Cardiac muscle cell (in vitro differentiated cells and primary cell): ENCODE measurements at regions not wholly inside any gene's neighbourhood (a gene's known extent, or its start where the extent isn't known, plus 50 kb on each side); places are given as distances from the start of the nearest gene placed in this dataset.

Experiments used
- DNase-seq, 2 donors: peaks; one replicate each; pipeline versions ENCODE4 v3.0.0 to v3.0.0-alpha.2; 2010 to 2017; ENCODE audit warnings: low read depth in 1 of 2, low spot score in 1 of 2
- H3K27ac ChIP-seq: fragments of 200-600 bp; sonication (generic); 2 replicates; pipeline ENCODE4 v1.5.1; 2016
- H3K27me3 ChIP-seq: fragments of 200-600 bp; sonication (generic); 2 replicates; pipeline ENCODE4 v1.6.0; 2016; ENCODE audit warnings: control low read depth
- H3K36me3 ChIP-seq: fragments of 200-600 bp; sonication (generic); 2 replicates; pipeline ENCODE4 v1.5.1; 2016; ENCODE audit warnings: control low read depth
- H3K4me1 ChIP-seq: fragments of 200-600 bp; sonication (generic); 2 replicates; pipeline ENCODE4 v1.8.1; 2017; ENCODE audit warnings: low read depth, mild to moderate bottlenecking, mixed run types
- H3K4me3 ChIP-seq: fragments of 200-600 bp; sonication (generic); 2 replicates; pipeline ENCODE4 v1.5.1; 2016; ENCODE audit warnings: mild to moderate bottlenecking
- H3K9me3 ChIP-seq: fragments of 200-600 bp; sonication (generic); 2 replicates; pipeline ENCODE4 v1.5.1; 2017; ENCODE audit warnings: low read depth, mild to moderate bottlenecking, control low read depth
- CTCF ChIP-seq: IDR thresholded peaks from 2 replicates; pipeline ENCODE4 v1.5.1; 2012; ENCODE audit warnings: low read depth, mild to moderate bottlenecking, low read length

GRCh38 chrX:8939322-8939721, 94.6 kb downstream of the FAM9B start:
- Histone ChIP-seq H3K27me3 (no peaks in the 10 kb centered on the region), H3K36me3 (no peaks in the 10 kb centered on the region), H3K4me3 (no peak overlapping the region), H3K4me1 (no peaks in the 10 kb centered on the region), H3K9me3 (no peaks in the 10 kb centered on the region), H3K27ac (no peak overlapping the region)
- TF ChIP-seq CTCF, result no peak
- DNase-seq, result no peak

GRCh38 chrX:8927701-8928100, 106.2 kb downstream of the FAM9B start:
- no peak for DNase-seq
- no peaks in the 10 kb centered on the region for H3K4me1 ChIP-seq
- no peak overlapping the region for H3K4me3 ChIP-seq
- TF ChIP-seq CTCF, result no peak
- H3K9me3 ChIP-seq, result no peaks in the 10 kb centered on the region
- H3K27ac ChIP-seq, result no peak overlapping the region
- no peaks in the 10 kb centered on the region for H3K27me3 ChIP-seq
- H3K36me3 ChIP-seq, result no peaks in the 10 kb centered on the region

DNA sequence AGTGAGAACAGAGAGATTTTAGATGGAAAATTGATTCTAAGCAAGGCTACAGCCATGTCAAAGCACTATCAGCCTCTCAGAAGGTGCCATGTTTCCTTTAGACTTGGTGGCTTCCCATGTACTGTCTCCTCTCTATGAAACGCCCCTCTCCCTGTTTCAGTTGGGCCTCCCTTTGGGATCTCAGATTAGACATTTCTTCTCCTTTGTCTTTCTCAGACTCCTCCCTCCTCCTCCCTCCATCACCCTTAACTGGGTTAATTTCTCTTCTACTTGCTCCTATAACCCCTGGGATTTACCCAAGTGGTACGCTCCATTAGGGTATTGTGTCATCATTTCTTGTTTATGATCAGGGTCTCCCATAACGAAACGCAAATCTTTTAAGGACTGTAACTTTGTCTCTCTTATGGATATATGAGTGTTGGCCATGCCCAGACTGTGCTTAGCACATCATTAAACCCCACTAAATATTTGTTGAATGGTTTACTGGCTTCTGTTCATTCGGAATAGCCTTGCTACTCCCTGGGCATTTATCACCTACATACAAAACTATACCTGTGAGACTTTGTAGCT, 106.8 kb downstream of the FAM9B start:
- TF ChIP-seq CTCF, result no peak

GRCh38 chrX:8921615-8922014, 112.3 kb downstream of the FAM9B start:
- no peak for TF ChIP-seq CTCF
- Histone ChIP-seq H3K4me3 (no peak overlapping the region), H3K4me1 (no peaks in the 10 kb centered on the region), H3K9me3 (no peaks in the 10 kb centered on the region), H3K27me3 (no peaks in the 10 kb centered on the region), H3K36me3 (no peaks in the 10 kb centered on the region), H3K27ac (no peak overlapping the region)
- DNase-seq, result no peak

More for the DNA sequence above, 106.8 kb downstream of the FAM9B start:
- no peaks in the 10 kb centered on the region for H3K36me3 ChIP-seq
- H3K27ac ChIP-seq, result no peak overlapping the region
- H3K27me3 ChIP-seq, result no peaks in the 10 kb centered on the region
- no peak overlapping the region for H3K4me3 ChIP-seq
- H3K4me1 ChIP-seq, result no peaks in the 10 kb centered on the region
- no peak for DNase-seq
- no peaks in the 10 kb centered on the region for H3K9me3 ChIP-seq

DNA sequence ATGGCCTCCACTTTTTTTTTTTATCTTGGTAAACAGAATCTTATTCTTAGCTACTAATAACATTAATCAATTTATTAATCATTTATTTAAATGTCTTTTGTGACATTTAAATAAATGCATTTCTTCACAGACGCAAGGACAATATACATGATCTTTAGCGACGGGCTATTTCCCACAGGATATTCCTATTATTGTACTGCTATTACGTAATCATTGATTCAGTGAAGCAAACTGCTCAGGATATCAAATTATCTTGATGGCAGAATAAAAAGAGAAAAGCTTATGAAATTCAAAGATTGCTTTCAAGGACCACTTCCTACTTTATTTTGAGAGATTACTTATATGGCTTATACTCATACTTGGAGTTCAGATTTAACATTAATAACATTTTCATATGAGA, 114.1 kb downstream of the FAM9B start:
- Histone ChIP-seq H3K4me1 (no peaks in the 10 kb centered on the region), H3K36me3 (no peaks in the 10 kb centered on the region)
- TF ChIP-seq CTCF, result no peak

DNA sequence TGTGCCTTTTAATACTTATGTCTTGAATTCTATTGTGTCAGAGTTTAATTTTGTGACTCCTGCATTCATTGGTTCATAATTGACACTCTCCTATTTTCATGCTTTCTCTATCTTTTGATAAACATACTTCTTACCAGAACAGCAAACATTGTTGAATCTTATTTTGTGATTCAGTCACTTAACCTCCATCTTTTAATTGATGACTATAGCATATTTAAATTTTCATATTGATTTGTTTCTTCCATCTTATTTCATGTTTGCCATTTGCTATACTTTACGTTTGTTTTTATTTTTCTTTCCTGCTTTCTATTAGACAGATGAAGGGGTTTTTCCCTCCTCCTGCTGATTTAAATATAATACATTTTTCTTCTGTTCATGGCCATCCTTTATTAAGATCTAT, 115.5 kb upstream of the FAM9A start:
- H3K9me3 ChIP-seq, result no peaks in the 10 kb centered on the region
- DNase-seq, result no peak
- no peak overlapping the region for H3K4me3 ChIP-seq
- no peak overlapping the region for H3K27ac ChIP-seq
- H3K36me3 ChIP-seq, result no peaks in the 10 kb centered on the region
- TF ChIP-seq CTCF, result no peak
- peaks cover 7% of the 10 kb centered on the region for H3K27me3 ChIP-seq
- no peaks in the 10 kb centered on the region for H3K4me1 ChIP-seq

More for the DNA sequence above, 114.1 kb downstream of the FAM9B start:
- Histone ChIP-seq H3K4me3 (no peak overlapping the region), H3K27me3 (peaks cover under 1% of the 10 kb centered on the region), H3K27ac (no peak overlapping the region), H3K9me3 (no peaks in the 10 kb centered on the region)
- no peak for DNase-seq
